HG02938 (cell line): ENCODE measurements at regions not wholly inside any gene's neighbourhood (a gene's known extent, or its start where the extent isn't known, plus 50 kb on each side); places are given as distances from the start of the nearest gene placed in this dataset.
"Not testable (repeated sequence)": the region's sequence is repeated elsewhere in the genome, so short reads cannot be mapped to it uniquely, and the experiment has no call there.

Experiments
- ATAC-seq: cut with Tn5 transposase; IDR thresholded peaks from one replicate; pipeline ENCODE4 v1.9.1; 2021; ENCODE audit warnings: mild to moderate bottlenecking, moderate library complexity; ENCODE audit not compliant: unreplicated experiment

GRCh38 chr1:55311979-55312378 lies 96.8 kb upstream of the USP24 start:
- ATAC-seq = no peak

GRCh38 chr1:55311057-55311641 lies 96.0 kb upstream of the USP24 start:
- no peak for ATAC-seq

- ATAC-seq = no peak
These were observed 95.4 kb upstream of the USP24 start for GRCh38 chr1:55310505-55310971.

- no peak for ATAC-seq
These were observed 94.8 kb upstream of the USP24 start for GRCh38 chr1:55309786-55310504.

GRCh38 chr1:55309053-55309452 lies 93.9 kb upstream of the USP24 start:
- ATAC-seq = no peak

DNA sequence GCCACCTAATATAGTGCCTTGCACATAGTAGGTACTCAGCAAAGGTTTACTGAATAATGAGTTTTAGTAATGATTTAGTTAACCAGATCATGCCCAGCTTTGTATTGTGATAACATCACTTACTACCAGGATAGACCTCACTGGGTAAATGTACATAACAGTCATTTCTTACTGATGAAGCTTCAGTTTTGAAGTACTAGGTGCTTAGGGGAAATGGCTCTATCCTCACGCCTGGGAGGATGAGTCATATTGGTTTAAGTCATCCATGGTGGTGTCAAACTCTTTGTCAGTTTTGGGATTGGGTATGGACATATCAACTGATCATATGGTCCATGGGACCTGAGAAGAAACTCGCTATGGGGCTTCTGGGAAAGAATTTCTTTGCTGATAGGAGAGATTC lies 90.6 kb upstream of the USP24 start:
- ATAC-seq = no peak

DNA sequence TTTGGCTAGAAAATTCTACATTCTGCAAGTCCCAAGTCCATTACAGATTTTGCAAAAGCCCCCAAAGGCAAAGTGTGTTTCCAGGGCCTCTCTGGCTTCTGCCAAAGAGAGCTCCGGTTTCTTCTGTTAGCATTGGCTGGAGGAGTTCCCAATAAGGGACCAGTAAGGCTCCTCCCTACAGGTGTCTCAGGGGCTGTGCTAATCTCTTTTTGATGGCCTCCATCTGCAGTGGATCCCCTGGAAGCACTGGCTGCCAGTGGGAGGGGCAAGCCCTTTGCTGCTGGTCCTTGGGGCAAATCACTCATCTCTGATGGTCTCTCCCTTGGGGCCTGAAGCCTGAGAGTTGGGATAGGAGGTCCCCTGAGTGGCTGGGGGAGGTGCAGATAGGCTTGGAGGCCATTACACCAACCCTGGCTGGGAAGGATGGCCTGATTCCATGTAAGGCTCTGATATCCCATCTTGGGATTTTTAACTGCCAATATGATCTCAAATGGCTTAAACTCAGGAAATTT lies 89.1 kb upstream of the USP24 start:
- no peak for ATAC-seq

DNA sequence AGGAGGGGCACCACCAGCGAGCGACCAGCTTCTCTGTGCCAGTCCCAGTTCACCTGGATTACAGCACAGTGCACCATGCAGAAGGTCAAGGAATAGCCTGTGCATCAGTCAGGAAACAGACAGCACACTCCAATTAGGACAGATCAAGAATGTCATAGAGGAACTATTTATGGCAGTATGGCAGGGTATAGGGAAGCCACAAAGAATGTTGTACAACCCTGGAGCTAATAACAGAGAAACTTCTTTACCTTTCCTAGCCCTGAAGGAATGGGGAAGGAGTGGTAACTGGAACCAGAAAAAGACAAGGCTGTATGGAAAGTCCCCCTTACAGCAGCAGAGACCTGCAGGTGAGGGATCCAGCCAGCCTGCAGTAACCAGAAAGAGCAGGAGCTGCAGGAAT lies 87.8 kb upstream of the USP24 start:
- no peak for ATAC-seq

- no peak for ATAC-seq
These were observed 86.7 kb upstream of the USP24 start for GRCh38 chr1:55301912-55302311.

DNA sequence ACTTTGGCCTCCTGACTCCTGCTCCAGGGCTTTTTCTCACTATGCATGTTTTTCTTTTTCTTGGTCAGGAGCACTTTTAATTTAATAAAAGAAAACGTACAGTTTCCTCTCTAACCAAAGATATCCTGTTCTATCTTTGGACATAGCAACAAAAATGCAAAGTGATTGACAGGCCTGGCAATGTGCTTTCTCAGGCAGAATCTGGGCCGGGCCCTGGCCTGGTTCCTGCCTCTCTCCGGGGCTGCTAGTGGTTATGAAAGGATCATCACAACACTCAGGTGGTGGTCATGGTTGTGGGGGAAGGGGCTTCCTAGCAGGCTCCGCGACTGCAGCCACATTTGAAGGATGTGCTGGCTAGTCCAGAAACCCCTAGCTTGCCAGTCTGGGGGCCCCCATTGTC lies 85.8 kb upstream of the USP24 start:
- no peak for ATAC-seq

DNA sequence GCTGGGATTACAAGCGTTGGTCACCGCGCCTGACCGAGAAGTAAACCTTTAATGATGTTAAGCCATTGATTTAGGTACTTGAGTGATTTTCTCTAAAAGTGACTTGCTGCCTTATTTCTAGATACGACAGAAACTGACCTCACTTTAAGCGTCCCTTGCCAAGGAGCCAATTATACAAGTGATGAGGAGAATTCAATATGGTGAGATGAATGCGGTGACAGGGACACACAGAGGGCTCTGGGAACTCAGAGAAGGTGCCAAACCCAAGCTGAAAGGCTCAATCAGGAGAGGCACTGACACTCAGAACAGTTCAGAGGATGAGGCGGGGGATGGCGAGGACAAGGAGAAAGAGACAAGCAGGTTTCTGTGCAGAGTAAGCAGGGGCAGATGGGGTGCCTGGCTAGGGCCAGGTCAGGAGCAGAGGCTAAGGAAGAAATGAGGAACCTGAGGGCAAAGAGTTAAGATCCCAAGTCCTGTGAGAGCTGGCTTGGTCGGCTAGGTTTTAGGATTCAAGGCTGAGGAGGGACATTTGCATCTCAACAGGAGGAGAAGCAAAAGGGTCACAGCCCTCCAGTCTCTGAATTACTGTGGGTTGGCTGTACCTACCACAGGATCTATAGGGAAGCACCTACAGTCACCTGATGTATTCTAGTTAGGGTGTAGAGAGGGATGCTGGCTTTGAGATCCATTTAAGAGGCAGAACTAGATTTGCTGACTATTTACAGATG lies 83.2 kb upstream of the USP24 start:
- no peak for ATAC-seq

DNA sequence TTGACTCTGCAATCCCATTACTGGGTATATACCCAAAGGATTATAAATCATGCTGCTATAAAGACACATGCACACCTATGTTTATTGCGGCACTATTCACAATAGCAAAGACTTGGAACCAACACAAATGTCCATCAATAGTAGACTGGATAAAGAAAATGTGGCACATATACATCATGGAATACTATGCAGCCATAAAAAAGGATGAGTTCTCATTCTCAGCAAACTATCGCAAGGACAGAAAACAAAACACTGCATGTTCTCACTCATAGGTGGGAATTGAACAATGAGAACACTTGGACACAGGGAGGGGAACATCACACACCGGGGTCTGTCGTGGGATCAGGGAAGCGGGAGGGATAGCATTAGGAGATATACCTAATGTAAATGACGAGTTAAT lies 81.1 kb upstream of the USP24 start:
- ATAC-seq = not testable (repeated sequence)

DNA sequence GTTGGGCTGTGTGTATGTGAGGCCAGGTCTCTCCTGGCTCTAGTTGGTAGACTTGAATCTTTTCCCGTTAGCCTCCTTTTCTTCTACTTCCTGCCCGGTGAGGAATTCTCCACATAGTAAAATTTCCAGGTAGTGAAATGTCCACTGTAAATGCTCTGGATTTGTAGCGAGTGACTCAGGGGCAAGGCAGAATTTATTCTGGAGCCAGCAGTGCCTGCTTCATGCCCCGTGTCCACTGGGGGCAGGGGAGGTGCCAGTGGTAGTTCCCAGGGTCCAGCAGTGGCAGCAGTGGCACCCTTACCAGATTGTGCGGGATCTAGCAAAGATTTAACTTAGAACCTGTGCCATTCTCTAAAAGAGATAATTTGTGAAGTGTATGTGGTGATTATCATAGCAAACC lies 74.5 kb upstream of the USP24 start:
- no peak for ATAC-seq

- ATAC-seq = no peak
These were observed 73.9 kb upstream of the USP24 start for GRCh38 chr1:55289042-55289441.

DNA sequence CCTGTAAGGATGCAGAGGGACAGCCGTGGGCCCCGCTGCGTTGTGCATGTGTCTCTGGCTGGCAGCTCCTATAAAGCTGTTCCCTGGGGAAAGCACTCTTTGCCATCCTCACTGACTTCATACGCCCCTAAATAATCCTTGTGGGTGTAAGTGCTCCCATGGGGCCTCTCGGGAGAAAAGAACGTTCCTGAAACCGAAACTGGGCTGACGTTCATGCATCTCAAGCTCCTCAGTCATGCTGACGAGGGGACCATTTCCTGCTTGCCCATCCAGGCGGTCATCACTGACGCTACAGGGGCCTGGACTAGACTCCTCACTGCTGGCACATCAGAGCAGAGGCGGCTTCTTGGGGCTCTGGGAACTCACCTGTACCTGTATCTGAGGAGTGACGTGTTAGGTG lies 73.1 kb upstream of the USP24 start:
- ATAC-seq = peak; percentile 86

- ATAC-seq = peak; percentile 47
These were observed 72.6 kb upstream of the USP24 start for GRCh38 chr1:55287723-55288122.

DNA sequence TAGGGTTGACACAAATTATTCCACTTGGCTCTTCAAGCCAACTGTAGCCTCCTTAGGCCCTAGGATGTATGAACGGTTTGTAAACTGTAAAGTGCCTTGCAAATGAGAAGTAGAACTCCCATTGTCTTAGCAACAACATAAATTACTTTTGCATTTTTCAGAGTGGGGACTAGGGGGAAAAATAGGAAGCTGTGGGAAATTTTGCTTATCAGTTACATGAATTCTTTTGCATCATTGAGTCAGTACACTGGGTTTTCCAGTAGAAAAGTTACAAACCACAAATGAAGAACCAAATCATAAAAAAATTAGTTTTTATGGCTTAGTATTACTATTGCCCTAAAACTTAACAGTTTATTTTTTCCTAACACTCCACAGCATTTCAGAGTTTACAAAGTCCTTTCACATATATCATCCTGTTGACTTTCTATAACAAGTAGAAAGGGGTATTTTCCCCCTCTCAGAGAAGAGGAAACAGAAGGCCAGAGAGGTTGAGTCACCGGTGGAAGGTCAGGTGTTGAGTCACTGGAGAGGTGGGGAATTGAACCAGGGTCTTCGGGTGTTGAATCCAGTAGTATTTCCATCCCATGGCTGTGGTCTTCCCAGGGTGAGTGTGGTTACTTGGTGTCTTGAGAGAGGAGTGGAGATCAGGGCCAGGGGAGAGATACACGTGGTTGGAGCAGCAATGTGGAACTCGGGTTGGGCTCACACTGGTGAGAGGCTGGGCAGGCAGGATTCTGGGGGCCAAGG lies 71.9 kb upstream of the USP24 start:
- ATAC-seq = no peak

- no peak for ATAC-seq
These were observed 70.7 kb upstream of the USP24 start for GRCh38 chr1:55285834-55286233.

DNA sequence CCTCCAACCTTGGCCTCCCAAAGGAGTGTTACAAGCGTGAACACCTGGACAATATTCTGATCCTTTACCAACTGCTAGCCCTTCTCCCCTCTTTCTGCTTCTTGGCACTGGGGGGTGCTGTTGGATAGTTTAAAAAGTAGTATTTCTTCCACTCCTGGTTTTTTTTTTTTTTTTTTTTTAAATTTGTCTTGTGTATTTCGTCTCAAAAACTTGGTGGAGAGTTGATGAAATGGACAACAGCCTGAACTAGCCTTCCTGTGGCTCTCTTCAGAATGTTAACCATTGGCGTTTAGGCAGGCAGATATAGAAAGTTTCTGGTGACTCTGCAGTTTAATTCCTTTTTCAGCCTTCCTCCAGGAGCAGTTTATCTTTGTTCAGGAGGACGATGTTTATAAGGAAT lies 69.7 kb upstream of the USP24 start:
- no peak for ATAC-seq

DNA sequence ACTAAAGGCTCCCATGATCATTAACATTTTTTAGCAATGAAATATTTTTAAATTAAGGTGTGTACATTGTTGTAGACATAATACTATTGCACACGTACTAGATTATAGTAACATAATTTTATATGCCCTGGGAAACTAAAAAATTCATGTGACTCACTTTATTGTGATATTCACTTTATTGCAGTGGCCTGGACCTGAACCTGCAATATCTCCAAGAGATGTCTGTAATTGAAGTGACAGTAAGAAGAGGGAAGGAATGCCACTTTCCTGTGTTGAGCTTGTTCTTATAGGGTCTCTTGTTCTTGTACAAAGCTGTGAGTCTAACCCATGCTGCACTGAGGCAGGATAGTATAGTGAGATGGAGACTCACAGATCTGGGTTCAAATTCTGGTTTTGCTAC lies 66.9 kb upstream of the USP24 start:
- ATAC-seq = no peak

GRCh38 chr1:55280731-55281130 lies 65.6 kb upstream of the USP24 start:
- no peak for ATAC-seq
